ENCODE measurements at regions not wholly inside any gene's neighbourhood (a gene's known extent, or its start where the extent isn't known, plus 50 kb on each side); places are given as distances from the start of the nearest gene placed in this dataset.
A peak's percentile ranks its signal among the peaks of the same experiment; 100 is the strongest.

GRCh38 chr5:133716532-133717183 lies 104.3 kb upstream of the FSTL4 start:
- Histone ChIP-seq H3K9ac (ENCODE audit: low read length) (no peak overlapping the region), H3K4me1 (ENCODE audit: control insufficient read depth, insufficient read depth, low read length) (peaks cover 9% of the 10 kb centered on the region), H3K9me3 (ENCODE audit: control insufficient read depth, low read length) (peaks cover 13% of the 10 kb centered on the region), H3K36me3 (ENCODE audit: control insufficient read depth, insufficient read depth, low read length, severe bottlenecking) (no peaks in the 10 kb centered on the region), H3K4me3 (ENCODE audit: low read length) (no peak overlapping the region), H3K27me3 (replicated peaks; ENCODE audit: control insufficient read depth, insufficient read depth, low read length) (peaks cover 8% of the 10 kb centered on the region)
- no peak for DNase-seq (ENCODE audit: low read depth)

DNA sequence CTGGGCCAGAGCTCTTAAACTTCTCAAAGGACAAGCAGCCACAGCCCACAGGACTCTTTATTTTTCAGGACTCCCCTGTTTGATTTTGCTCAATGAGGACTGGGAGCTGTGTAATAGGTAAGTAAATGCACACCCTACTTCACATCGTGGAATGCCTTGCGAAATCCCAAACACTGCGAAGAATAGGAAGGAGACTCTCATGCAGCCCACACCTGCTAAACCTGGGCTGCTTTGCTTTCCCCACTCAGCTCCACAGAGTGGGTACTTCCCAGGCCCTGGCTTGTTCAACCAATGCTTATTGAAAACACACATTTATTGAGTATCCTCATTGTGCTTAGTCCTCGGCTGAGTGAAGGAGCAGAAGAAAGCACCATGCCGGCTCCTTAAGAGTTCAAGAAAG lies 103.3 kb upstream of the FSTL4 start:
- Histone ChIP-seq H3K9ac (ENCODE audit: low read length) (no peak overlapping the region), H3K27me3 (replicated peaks; ENCODE audit: control insufficient read depth, insufficient read depth, low read length) (peaks cover 15% of the 10 kb centered on the region), H3K4me1 (ENCODE audit: control insufficient read depth, insufficient read depth, low read length) (peaks cover 9% of the 10 kb centered on the region), H3K36me3 (ENCODE audit: control insufficient read depth, insufficient read depth, low read length, severe bottlenecking) (no peaks in the 10 kb centered on the region), H3K9me3 (ENCODE audit: control insufficient read depth, low read length) (peaks cover 2% of the 10 kb centered on the region), H3K4me3 (ENCODE audit: low read length) (no peak overlapping the region)
- DNase-seq (ENCODE audit: low read depth), result no peak

DNA sequence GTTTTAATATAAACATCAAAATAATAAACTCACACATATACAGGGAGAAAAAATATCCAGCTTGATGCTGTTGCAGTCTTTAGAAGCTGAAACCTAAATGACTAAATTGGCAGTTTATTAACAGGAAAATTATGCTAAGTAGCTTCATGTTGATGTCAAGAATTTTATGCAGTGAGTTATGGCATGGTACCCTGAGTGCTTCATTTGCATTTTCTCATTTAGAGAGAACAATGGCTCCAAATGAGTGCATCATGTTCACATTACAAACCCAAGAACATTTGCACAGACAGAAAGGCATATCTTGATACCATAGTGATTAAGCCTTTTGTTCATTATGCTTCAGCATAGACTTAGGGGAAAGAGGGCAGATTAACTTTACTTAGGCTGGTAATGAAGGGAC lies 102.9 kb upstream of the FSTL4 start:
- Histone ChIP-seq H3K9me3 (ENCODE audit: control insufficient read depth, low read length) (no peaks in the 10 kb centered on the region), H3K27me3 (replicated peaks; ENCODE audit: control insufficient read depth, insufficient read depth, low read length) (peaks cover 18% of the 10 kb centered on the region), H3K4me3 (ENCODE audit: low read length) (no peak overlapping the region), H3K4me1 (ENCODE audit: control insufficient read depth, insufficient read depth, low read length) (peaks cover 9% of the 10 kb centered on the region), H3K9ac (ENCODE audit: low read length) (no peak overlapping the region), H3K36me3 (ENCODE audit: control insufficient read depth, insufficient read depth, low read length, severe bottlenecking) (no peaks in the 10 kb centered on the region)
- DNase-seq (ENCODE audit: low read depth), result no peak

GRCh38 chr5:133714161-133714915 lies 102.0 kb upstream of the FSTL4 start:
- DNase-seq (ENCODE audit: low read depth), result no peak
- Histone ChIP-seq H3K4me1 (ENCODE audit: control insufficient read depth, insufficient read depth, low read length) (peaks cover 9% of the 10 kb centered on the region), H3K4me3 (ENCODE audit: low read length) (no peak overlapping the region), H3K27me3 (replicated peaks; ENCODE audit: control insufficient read depth, insufficient read depth, low read length) (peaks cover 24% of the 10 kb centered on the region), H3K36me3 (ENCODE audit: control insufficient read depth, insufficient read depth, low read length, severe bottlenecking) (no peaks in the 10 kb centered on the region), H3K9ac (ENCODE audit: low read length) (no peak overlapping the region), H3K9me3 (ENCODE audit: control insufficient read depth, low read length) (no peaks in the 10 kb centered on the region)

GRCh38 chr5:133713751-133714150 lies 101.4 kb upstream of the FSTL4 start:
- Histone ChIP-seq H3K36me3 (ENCODE audit: control insufficient read depth, insufficient read depth, low read length, severe bottlenecking) (no peaks in the 10 kb centered on the region), H3K4me3 (ENCODE audit: low read length) (no peak overlapping the region), H3K27me3 (replicated peaks; ENCODE audit: control insufficient read depth, insufficient read depth, low read length) (peaks cover 24% of the 10 kb centered on the region), H3K9ac (ENCODE audit: low read length) (no peak overlapping the region), H3K4me1 (ENCODE audit: control insufficient read depth, insufficient read depth, low read length) (peaks cover 9% of the 10 kb centered on the region), H3K9me3 (ENCODE audit: control insufficient read depth, low read length) (no peaks in the 10 kb centered on the region)
- no peak for DNase-seq (ENCODE audit: low read depth)

GRCh38 chr5:133713209-133713608 lies 100.9 kb upstream of the FSTL4 start:
- Histone ChIP-seq H3K4me1 (ENCODE audit: control insufficient read depth, insufficient read depth, low read length) (peaks cover 9% of the 10 kb centered on the region), H3K36me3 (ENCODE audit: control insufficient read depth, insufficient read depth, low read length, severe bottlenecking) (no peaks in the 10 kb centered on the region), H3K9ac (ENCODE audit: low read length) (no peak overlapping the region), H3K4me3 (ENCODE audit: low read length) (no peak overlapping the region), H3K9me3 (ENCODE audit: control insufficient read depth, low read length) (no peaks in the 10 kb centered on the region), H3K27me3 (replicated peaks; ENCODE audit: control insufficient read depth, insufficient read depth, low read length) (peaks cover 24% of the 10 kb centered on the region)
- no peak for DNase-seq (ENCODE audit: low read depth)

- Histone ChIP-seq H3K4me3 (ENCODE audit: low read length) (no peak overlapping the region), H3K9ac (ENCODE audit: low read length) (no peak overlapping the region), H3K36me3 (ENCODE audit: control insufficient read depth, insufficient read depth, low read length, severe bottlenecking) (no peaks in the 10 kb centered on the region), H3K9me3 (ENCODE audit: control insufficient read depth, low read length) (no peaks in the 10 kb centered on the region), H3K27me3 (replicated peaks; ENCODE audit: control insufficient read depth, insufficient read depth, low read length) (peaks cover 22% of the 10 kb centered on the region), H3K4me1 (ENCODE audit: control insufficient read depth, insufficient read depth, low read length) (peaks cover 9% of the 10 kb centered on the region)
- DNase-seq (ENCODE audit: low read depth), result no peak
Measured at GRCh38 chr5:133712562-133712961, 100.2 kb upstream of the FSTL4 start.

- Histone ChIP-seq H3K4me3 (ENCODE audit: low read length) (no peak overlapping the region), H3K4me1 (ENCODE audit: control insufficient read depth, insufficient read depth, low read length) (peaks cover 6% of the 10 kb centered on the region), H3K27me3 (replicated peaks; ENCODE audit: control insufficient read depth, insufficient read depth, low read length) (peaks cover 21% of the 10 kb centered on the region), H3K9ac (ENCODE audit: low read length) (no peak overlapping the region), H3K36me3 (ENCODE audit: control insufficient read depth, insufficient read depth, low read length, severe bottlenecking) (no peaks in the 10 kb centered on the region), H3K9me3 (ENCODE audit: control insufficient read depth, low read length) (no peaks in the 10 kb centered on the region)
- DNase-seq (ENCODE audit: low read depth), result peak; percentile 57
Measured at GRCh38 chr5:133709209-133709725, 96.9 kb upstream of the FSTL4 start.

GRCh38 chr5:133708331-133708850 lies 96.0 kb upstream of the FSTL4 start:
- Histone ChIP-seq H3K36me3 (ENCODE audit: control insufficient read depth, insufficient read depth, low read length, severe bottlenecking) (no peaks in the 10 kb centered on the region), H3K4me3 (ENCODE audit: low read length) (no peak overlapping the region), H3K9me3 (ENCODE audit: control insufficient read depth, low read length) (no peaks in the 10 kb centered on the region), H3K4me1 (ENCODE audit: control insufficient read depth, insufficient read depth, low read length) (no peaks in the 10 kb centered on the region), H3K9ac (ENCODE audit: low read length) (no peak overlapping the region), H3K27me3 (replicated peaks; ENCODE audit: control insufficient read depth, insufficient read depth, low read length) (peaks cover 26% of the 10 kb centered on the region)
- no peak for DNase-seq (ENCODE audit: low read depth)

- H3K27me3 ChIP-seq (replicated peaks; ENCODE audit: control insufficient read depth, insufficient read depth, low read length), result peaks cover 30% of the 10 kb centered on the region
- no peak for DNase-seq (ENCODE audit: low read depth)
- no peak overlapping the region for H3K4me3 ChIP-seq (ENCODE audit: low read length)
- no peaks in the 10 kb centered on the region for H3K4me1 ChIP-seq (ENCODE audit: control insufficient read depth, insufficient read depth, low read length)
- H3K9ac ChIP-seq (ENCODE audit: low read length), result no peak overlapping the region
- no peaks in the 10 kb centered on the region for H3K9me3 ChIP-seq (ENCODE audit: control insufficient read depth, low read length)
- H3K36me3 ChIP-seq (ENCODE audit: control insufficient read depth, insufficient read depth, low read length, severe bottlenecking), result no peaks in the 10 kb centered on the region
Measured at GRCh38 chr5:133707629-133708028, 95.3 kb upstream of the FSTL4 start.

DNA sequence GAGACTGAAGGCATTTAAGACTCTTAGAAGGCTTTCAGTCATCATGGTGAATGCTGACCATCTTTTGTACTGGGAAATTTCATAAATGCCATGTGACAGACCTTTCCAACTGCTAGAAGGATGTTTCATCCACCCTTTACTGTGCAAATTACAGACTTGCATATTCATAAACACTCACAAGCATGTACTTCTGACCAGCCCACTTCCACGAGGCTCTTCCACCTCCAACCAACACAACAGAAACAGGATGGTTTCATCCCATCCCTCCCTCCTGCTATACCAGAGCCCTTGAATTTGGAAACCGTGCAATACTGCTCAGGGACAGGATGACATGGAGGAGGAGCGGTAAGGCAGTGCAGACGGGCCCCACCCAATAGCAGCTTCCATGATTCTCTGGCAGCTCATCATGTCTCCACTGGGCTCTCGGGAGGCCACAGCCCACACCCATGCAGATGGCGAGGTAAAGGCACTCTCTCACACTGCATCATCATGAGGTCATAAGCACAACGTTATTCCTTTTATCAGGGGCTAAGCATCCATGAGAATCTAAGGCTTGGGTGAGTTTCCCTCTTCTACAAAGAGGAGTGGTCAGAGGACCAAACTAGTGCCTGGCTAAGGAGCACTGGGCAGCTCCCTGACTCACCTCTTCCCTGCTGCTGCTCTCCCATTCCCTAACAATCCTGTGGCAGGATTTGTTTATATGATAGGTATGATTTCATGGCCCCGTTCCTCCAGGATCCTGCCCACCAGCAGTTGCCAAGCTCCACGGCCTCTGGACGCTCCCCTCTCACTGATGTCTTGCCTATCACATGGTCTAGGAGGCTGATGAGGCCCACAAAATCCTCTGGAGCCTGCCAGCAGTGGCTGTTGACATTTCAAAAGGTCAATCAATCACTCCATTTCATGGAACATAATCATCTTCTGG lies 94.4 kb upstream of the FSTL4 start:
- Histone ChIP-seq H3K4me1 (ENCODE audit: control insufficient read depth, insufficient read depth, low read length) (no peaks in the 10 kb centered on the region), H3K9ac (ENCODE audit: low read length) (no peak overlapping the region)
- no peak for DNase-seq (ENCODE audit: low read depth)

More for the DNA sequence above, 94.4 kb upstream of the FSTL4 start:
- no peaks in the 10 kb centered on the region for H3K36me3 ChIP-seq (ENCODE audit: control insufficient read depth, insufficient read depth, low read length, severe bottlenecking)
- H3K27me3 ChIP-seq (replicated peaks; ENCODE audit: control insufficient read depth, insufficient read depth, low read length), result peaks cover 32% of the 10 kb centered on the region
- no peaks in the 10 kb centered on the region for H3K9me3 ChIP-seq (ENCODE audit: control insufficient read depth, low read length)
- no peak overlapping the region for H3K4me3 ChIP-seq (ENCODE audit: low read length)

All from adipocyte (in vitro differentiated cells).